ENCODE measurements at regions not wholly inside any gene's neighbourhood (a gene's known extent, or its start where the extent isn't known, plus 50 kb on each side); places are given as distances from the start of the nearest gene placed in this dataset.

DNA sequence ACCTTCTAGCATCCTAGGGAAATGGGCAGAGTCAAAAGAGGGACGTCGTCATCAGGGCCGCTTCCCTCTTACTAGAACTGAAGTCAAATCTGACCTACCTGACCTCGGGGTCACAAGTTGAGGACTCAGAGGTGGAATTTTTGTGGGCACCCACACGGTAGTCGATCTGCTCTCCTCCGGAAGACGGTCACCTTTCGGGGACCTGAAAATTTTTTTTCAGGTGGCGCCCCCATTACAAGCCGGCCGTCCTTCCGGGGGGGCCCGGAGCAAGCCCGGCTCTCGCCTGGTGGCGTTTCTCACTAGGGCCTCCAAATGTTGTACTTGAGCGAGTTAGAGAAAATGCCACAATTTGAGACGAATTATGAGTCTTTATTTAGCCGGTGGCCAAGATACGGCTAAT, 157.5 kb upstream of the FRG2C start:
- TF ChIP-seq, protein P1, sequence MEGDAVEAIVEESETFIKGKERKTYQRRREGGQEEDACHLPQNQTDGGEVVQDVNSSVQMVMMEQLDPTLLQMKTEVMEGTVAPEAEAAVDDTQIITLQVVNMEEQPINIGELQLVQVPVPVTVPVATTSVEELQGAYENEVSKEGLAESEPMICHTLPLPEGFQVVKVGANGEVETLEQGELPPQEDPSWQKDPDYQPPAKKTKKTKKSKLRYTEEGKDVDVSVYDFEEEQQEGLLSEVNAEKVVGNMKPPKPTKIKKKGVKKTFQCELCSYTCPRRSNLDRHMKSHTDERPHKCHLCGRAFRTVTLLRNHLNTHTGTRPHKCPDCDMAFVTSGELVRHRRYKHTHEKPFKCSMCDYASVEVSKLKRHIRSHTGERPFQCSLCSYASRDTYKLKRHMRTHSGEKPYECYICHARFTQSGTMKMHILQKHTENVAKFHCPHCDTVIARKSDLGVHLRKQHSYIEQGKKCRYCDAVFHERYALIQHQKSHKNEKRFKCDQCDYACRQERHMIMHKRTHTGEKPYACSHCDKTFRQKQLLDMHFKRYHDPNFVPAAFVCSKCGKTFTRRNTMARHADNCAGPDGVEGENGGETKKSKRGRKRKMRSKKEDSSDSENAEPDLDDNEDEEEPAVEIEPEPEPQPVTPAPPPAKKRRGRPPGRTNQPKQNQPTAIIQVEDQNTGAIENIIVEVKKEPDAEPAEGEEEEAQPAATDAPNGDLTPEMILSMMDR (conservative IDR thresholded peaks at IDR 0.05; ENCODE audit: low read length) = no peak
- TF ChIP-seq EZH2phosphoT487 (IDR thresholded peaks at IDR 0.05; ENCODE audit: borderline replicate concordance, low read depth, low read length) = no peak
